Mucosa of rectum (tissue), 2 donors: ENCODE measurements at regions not wholly inside any gene's neighbourhood (a gene's known extent, or its start where the extent isn't known, plus 50 kb on each side); places are given as distances from the start of the nearest gene placed in this dataset.

Experiments used
- H3K27ac ChIP-seq, 2 donors: one replicate each; pipeline ENCODE4 v1.7.0; 2013; ENCODE audit warnings: inconsistent platforms in 2 of 2, low read depth in 2 of 2, low read length in 2 of 2
- H3K27me3 ChIP-seq, 2 donors: one replicate each; pipeline ENCODE4 v1.7.0; 2013; ENCODE audit warnings: low read length in 2 of 2; ENCODE audit not compliant: control insufficient read depth in 2 of 2, insufficient read depth in 2 of 2
- H3K36me3 ChIP-seq, 2 donors: one replicate each; pipeline ENCODE4 v1.7.0; 2013; ENCODE audit warnings: low read length in 2 of 2; ENCODE audit not compliant: control insufficient read depth in 2 of 2, insufficient read depth in 2 of 2
- H3K4me1 ChIP-seq, 2 donors: one replicate each; pipeline ENCODE4 v1.7.0; 2013; ENCODE audit warnings: low read length in 2 of 2, mild to moderate bottlenecking in 1 of 2; ENCODE audit not compliant: control insufficient read depth in 2 of 2, insufficient read depth in 2 of 2
- H3K4me3 ChIP-seq, 2 donors: one replicate each; pipeline ENCODE4 v1.7.0; 2013; ENCODE audit warnings: low read length in 2 of 2
- H3K9ac ChIP-seq, 2 donors: one replicate each; pipeline ENCODE4 v1.7.0; 2013; ENCODE audit warnings: low read length in 2 of 2, low read depth in 1 of 2, mild to moderate bottlenecking in 1 of 2
- H3K9me3 ChIP-seq, 2 donors: one replicate each; pipeline ENCODE4 v1.7.0; 2013; ENCODE audit warnings: low read length in 2 of 2; ENCODE audit not compliant: control insufficient read depth in 2 of 2
- donor health status: healthy.
- donor health status: Normal muscosa, but diverticular disease.

DNA sequence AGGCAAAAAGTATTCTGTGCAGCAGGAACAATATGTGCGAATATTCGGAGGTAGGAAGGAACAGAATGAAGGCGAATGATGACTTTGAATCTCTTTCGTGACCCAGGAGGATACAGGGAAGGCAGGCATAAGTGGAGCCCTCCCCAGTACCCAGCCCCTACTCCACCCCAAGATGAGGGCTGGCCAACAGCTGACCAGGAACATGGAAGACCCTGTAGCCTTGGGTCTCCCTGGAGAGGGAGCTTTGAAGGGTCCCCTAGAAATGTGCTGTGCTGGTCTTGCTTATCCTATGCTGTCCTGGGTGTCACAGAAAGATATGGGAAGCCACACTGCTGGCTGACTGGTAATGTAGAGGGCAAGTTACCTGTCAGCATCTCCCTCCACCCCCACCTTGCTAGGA is 113.7 kb upstream of the NCAM1 start:
- Histone ChIP-seq H3K9ac (no peak overlapping the region), H3K27ac (no peak overlapping the region), H3K4me1 (no peaks in the 10 kb centered on the region), H3K9me3 (no peaks in the 10 kb centered on the region), H3K27me3 (no peaks in the 10 kb centered on the region), H3K4me3 (no peak overlapping the region), H3K36me3 (no peaks in the 10 kb centered on the region)

DNA sequence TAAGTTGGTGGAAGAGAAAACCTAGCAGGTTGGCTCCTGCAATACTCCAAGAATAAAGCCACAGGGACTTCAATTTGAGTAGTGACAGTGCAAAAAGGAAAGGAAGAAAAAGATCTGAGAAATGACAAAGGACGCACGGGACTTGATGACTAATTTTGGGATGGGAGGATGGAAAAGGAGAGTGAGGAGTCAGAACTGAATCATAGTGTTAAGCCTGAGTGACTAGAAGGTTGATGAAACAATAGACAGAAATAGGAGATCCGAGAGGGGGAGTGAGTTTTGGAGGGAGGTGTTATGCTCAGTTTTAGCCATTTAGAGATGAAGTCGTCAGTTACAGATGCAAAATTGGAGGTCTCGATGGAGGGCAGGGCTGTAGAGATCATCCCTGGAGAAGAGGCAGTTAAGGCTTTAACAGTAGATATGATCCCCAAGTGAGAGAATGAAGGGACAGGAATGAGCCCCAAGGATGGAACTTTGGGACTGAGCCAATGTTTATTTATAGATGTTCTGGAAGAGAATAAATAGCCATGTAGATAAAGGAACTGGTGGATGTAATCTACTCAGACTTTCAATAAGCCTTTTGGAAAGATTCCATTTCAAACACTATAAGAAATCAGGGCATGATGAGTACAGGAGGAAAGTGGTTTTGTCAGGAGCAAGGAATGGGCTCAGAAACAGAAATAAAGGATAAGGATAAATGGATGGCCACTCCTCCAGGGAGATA is 108.9 kb upstream of the NCAM1 start:
- H3K4me3 ChIP-seq: no peak overlapping the region
- no peaks in the 10 kb centered on the region for H3K4me1 ChIP-seq
- no peaks in the 10 kb centered on the region for H3K9me3 ChIP-seq
- no peak overlapping the region for H3K27ac ChIP-seq
- no peaks in the 10 kb centered on the region for H3K36me3 ChIP-seq
- H3K9ac ChIP-seq: no peak overlapping the region
- H3K27me3 ChIP-seq: no peaks in the 10 kb centered on the region

DNA sequence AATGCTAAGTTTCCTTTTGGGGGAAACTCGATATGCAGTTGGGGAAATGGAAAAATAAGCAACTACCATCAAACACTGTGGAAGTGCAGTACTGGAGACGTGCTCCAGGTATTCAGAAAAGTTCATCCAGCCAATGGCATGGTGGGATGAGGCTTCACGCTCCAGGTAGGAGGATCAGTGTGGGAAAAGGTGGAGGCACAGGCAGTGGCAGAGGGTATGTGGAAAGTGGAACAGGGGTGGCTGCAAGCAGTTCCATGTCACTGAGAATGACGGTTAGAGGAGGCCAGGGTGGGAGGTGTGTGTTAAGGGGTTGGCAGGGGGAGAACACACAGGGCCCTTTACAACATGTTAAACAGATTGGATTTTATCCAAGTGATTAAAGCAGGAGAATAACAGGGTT is 105.1 kb upstream of the NCAM1 start:
- H3K27me3 ChIP-seq: no peaks in the 10 kb centered on the region
- H3K36me3 ChIP-seq: no peaks in the 10 kb centered on the region
- H3K4me1 ChIP-seq: no peaks in the 10 kb centered on the region
- H3K27ac ChIP-seq: no peak overlapping the region
- H3K4me3 ChIP-seq: no peak overlapping the region
- no peak overlapping the region for H3K9ac ChIP-seq
- H3K9me3 ChIP-seq: no peaks in the 10 kb centered on the region

DNA sequence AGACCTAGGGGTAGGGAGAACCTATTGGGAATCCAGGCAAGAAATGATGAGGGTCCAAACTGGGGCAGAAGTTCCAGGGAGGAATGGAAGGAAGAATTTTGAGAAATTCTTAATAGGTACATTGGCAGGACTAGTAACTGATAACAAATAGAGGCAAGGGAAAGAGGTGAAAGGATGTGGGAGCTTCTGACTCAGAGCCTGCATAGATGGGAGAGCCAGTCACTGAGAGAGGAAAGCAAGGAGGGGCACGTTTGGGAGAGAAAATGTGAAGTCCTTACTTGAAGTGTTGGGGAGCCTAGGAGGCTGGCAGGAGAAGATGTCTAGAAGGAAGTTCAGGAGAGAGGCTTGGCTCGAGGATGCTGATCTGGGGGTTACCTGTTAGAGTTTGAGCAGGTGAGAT is 104.6 kb upstream of the NCAM1 start:
- no peaks in the 10 kb centered on the region for H3K9me3 ChIP-seq
- no peak overlapping the region for H3K9ac ChIP-seq
- H3K27ac ChIP-seq: no peak overlapping the region

DNA sequence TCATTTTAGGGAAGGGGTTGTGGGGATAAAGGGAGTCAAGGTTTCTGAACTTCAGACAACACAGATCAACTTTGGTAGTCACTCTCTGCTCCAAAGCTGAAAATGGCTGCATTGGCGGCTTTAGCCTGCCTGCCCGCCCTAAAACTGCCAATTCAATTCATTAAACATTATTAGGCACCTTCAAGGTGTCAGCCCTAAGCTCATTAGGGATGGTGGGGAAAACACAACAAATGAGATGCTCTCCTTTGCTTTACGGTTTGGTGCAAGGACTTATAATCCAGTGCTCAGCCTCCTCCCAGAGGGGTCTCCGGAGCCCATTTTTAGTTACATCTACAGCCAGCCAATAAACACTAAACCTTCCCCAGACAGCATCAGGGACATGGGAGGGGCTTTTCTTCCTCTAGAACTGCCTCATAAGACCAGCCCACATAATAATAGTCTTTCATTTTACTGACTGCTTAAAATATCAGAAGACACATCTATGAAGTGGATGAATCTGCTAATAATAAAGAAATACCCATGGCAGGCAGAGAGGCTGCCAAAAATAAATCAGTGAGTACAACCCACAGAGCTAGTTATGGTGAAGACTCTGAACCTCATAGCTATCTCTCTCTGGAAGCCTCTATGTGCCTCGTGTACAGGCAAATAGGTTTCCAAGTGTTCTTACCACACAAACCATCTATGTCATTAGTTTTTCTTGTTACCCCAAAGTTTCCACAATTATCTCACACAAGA is 102.8 kb upstream of the NCAM1 start:
- no peaks in the 10 kb centered on the region for H3K4me1 ChIP-seq
- no peaks in the 10 kb centered on the region for H3K9me3 ChIP-seq
- no peak overlapping the region for H3K9ac ChIP-seq
- H3K4me3 ChIP-seq: no peak overlapping the region
- no peaks in the 10 kb centered on the region for H3K27me3 ChIP-seq
- H3K27ac ChIP-seq: no peak overlapping the region
- H3K36me3 ChIP-seq: no peaks in the 10 kb centered on the region

More for the DNA sequence above, 104.6 kb upstream of the NCAM1 start:
- Histone ChIP-seq H3K4me3 (no peak overlapping the region), H3K27me3 (no peaks in the 10 kb centered on the region), H3K4me1 (no peaks in the 10 kb centered on the region), H3K36me3 (no peaks in the 10 kb centered on the region)

DNA sequence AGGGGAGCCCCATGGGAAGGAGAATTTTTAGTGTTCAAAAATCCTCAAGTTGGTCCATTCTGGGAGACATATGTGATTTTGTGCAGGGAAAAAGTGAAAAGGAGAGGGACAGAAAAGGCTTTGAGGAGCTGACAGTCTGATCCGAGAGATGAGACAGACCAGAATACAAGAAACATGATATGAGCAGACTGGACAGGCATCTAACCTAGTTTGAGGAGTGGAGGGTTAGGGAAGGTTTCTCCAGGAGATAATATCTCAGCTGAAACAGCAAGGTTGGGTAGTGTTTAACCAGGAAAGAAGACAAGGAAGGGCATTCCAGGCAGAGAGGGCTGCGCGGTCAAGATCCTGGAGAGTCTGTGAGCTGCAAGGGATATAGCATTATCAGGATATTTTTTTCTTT is 101.4 kb upstream of the NCAM1 start:
- Histone ChIP-seq H3K27me3 (no peaks in the 10 kb centered on the region), H3K36me3 (no peaks in the 10 kb centered on the region), H3K4me1 (no peaks in the 10 kb centered on the region), H3K9ac (no peak overlapping the region), H3K4me3 (no peak overlapping the region), H3K9me3 (no peaks in the 10 kb centered on the region), H3K27ac (no peak overlapping the region)

DNA sequence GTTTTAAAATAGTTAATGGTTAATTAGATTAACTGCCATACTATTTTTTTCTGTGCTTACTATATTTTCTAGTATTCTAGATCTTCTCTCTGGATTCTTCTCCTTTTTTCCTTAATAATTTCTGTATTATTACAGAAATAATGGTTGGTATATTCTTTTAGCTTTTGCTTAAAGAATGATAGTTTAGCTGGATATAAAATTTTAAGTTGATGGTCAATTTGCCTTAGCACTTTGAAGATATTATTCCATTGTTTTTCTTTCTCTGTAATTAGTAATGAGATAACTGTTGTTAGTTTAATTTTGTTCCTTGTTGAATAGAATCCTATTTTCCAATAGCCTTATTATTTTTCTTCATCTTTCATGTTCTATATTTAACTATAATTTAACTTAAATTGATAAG is 99.9 kb upstream of the NCAM1 start:
- no peak overlapping the region for H3K4me3 ChIP-seq
- no peaks in the 10 kb centered on the region for H3K27me3 ChIP-seq
- H3K4me1 ChIP-seq: no peaks in the 10 kb centered on the region

DNA sequence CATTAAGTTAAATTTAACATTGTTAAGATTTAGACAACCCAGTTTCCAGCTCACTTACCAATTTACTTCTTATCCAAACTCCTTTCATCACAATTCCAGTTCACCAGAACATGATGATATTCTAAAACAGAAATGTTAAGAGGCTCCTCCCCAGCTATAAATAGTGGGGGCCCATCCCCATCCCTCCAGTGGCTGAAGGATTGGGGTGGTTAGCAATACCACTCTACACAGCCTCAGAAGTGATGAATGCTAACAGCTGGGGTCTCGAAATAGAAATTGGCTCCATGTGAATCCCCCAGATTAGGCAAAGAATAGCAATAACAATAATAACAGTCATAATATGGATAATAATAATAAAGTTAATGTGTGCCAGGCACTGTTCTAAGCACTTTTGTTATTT is 97.9 kb upstream of the NCAM1 start:
- Histone ChIP-seq H3K4me3 (no peak overlapping the region), H3K4me1 (no peaks in the 10 kb centered on the region), H3K9me3 (no peaks in the 10 kb centered on the region), H3K27ac (no peak overlapping the region), H3K9ac (no peak overlapping the region), H3K36me3 (no peaks in the 10 kb centered on the region), H3K27me3 (no peaks in the 10 kb centered on the region)

More for the DNA sequence above, 99.9 kb upstream of the NCAM1 start:
- Histone ChIP-seq H3K36me3 (no peaks in the 10 kb centered on the region), H3K9me3 (no peaks in the 10 kb centered on the region), H3K9ac (no peak overlapping the region), H3K27ac (no peak overlapping the region)

DNA sequence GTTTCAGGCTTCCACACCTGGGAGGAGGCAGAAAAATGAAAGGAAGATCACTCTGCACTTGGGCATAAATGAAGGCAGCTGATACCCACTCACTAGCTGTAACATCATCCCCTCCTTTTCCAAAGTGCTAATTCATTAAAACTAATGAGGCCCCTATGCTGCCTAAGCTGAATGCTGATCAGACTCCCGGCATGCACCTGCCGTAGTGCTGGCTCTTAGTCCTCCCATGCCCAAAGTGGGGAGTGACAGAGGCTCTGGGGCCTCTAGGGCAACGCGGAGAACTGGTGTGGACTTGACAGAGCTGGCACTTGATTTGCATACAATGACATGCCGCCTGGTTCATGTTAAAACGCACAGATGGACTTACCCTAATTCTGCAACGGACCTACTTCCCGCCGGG is 96.5 kb upstream of the NCAM1 start:
- Histone ChIP-seq H3K4me1 (no peaks in the 10 kb centered on the region), H3K27ac (no peak overlapping the region), H3K27me3 (no peaks in the 10 kb centered on the region)

DNA sequence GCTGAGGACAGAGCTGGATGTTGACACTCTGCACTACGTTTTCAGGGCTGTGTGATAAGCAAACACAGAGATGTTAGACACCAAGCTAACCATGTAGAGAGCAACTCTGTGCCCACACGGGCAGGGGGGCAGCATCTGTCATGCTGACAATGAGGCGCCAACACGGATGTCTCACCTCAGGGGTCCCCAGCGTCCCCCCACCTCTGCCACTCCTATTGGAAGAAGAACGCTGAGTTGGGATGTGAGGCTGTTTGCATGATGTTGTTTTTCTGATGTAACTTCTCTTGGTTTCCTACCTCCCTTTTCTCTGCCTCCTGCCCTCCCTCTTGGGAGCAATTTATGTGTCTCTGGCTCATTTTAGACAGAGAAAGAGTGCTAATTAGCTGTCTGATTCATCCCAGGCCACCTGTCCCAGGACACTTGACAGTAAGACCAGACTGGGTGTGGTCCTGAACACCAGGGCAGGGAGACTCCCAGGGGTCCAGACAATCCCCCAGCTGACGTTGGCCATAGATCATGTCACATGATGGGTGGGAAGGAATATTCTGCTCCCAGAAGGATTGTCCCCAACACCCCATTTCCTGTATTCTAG is 89.2 kb upstream of the NCAM1 start:
- no peaks in the 10 kb centered on the region for H3K9me3 ChIP-seq
- no peaks in the 10 kb centered on the region for H3K4me1 ChIP-seq
- no peak overlapping the region for H3K27ac ChIP-seq
- H3K4me3 ChIP-seq: no peak overlapping the region
- no peaks in the 10 kb centered on the region for H3K36me3 ChIP-seq
- no peak overlapping the region for H3K9ac ChIP-seq
- H3K27me3 ChIP-seq: no peaks in the 10 kb centered on the region

More for the DNA sequence above, 96.5 kb upstream of the NCAM1 start:
- Histone ChIP-seq H3K4me3 (no peak overlapping the region), H3K36me3 (no peaks in the 10 kb centered on the region), H3K9me3 (no peaks in the 10 kb centered on the region), H3K9ac (no peak overlapping the region)
